ENCODE measurements at regions not wholly inside any gene's neighbourhood (a gene's known extent, or its start where the extent isn't known, plus 50 kb on each side); places are given as distances from the start of the nearest gene placed in this dataset.
A peak's percentile ranks its signal among the peaks of the same experiment; 100 is the strongest.

GRCh38 chr4:117429506-117429905, 344.1 kb upstream of the TRAM1L1 start:
- DNase-seq (ENCODE audit: low spot score): no peak

- DNase-seq (ENCODE audit: low spot score): no peak
These were observed 349.0 kb upstream of the TRAM1L1 start for GRCh38 chr4:117434424-117434823.

GRCh38 chr4:117447925-117448324, 362.5 kb upstream of the TRAM1L1 start:
- no peak for DNase-seq (ENCODE audit: low spot score)

- no peak for DNase-seq (ENCODE audit: low spot score)
These were observed 369.7 kb upstream of the TRAM1L1 start for GRCh38 chr4:117455088-117455487.

- DNase-seq (ENCODE audit: low spot score): no peak
These were observed 381.0 kb upstream of the TRAM1L1 start for GRCh38 chr4:117466388-117466787.

- DNase-seq (ENCODE audit: low spot score): no peak
These were observed 382.0 kb upstream of the TRAM1L1 start for GRCh38 chr4:117467404-117467803.

- no peak for DNase-seq (ENCODE audit: low spot score)
These were observed 389.6 kb upstream of the TRAM1L1 start for GRCh38 chr4:117474987-117475386.

GRCh38 chr4:117477925-117478324, 392.5 kb upstream of the TRAM1L1 start:
- DNase-seq (ENCODE audit: low spot score): no peak

- no peak for DNase-seq (ENCODE audit: low spot score)
These were observed 393.3 kb upstream of the TRAM1L1 start for GRCh38 chr4:117478702-117479101.

GRCh38 chr4:117479673-117480072, 394.3 kb upstream of the TRAM1L1 start:
- DNase-seq (ENCODE audit: low spot score): no peak

- DNase-seq (ENCODE audit: low spot score): no peak
These were observed 396.4 kb upstream of the TRAM1L1 start for GRCh38 chr4:117481742-117482141.

- DNase-seq (ENCODE audit: low spot score): no peak
These were observed 403.3 kb upstream of the TRAM1L1 start for GRCh38 chr4:117488692-117489091.

- DNase-seq (ENCODE audit: low spot score): no peak
These were observed 403.7 kb upstream of the TRAM1L1 start for GRCh38 chr4:117489107-117489506.

GRCh38 chr4:117491516-117491915, 406.1 kb upstream of the TRAM1L1 start:
- no peak for DNase-seq (ENCODE audit: low spot score)

- no peak for DNase-seq (ENCODE audit: low spot score)
These were observed 410.4 kb upstream of the TRAM1L1 start for GRCh38 chr4:117495802-117496201.

GRCh38 chr4:117512414-117512813, 427.0 kb upstream of the TRAM1L1 start:
- no peak for DNase-seq (ENCODE audit: low spot score)

GRCh38 chr4:117514391-117515175, 429.2 kb upstream of the TRAM1L1 start:
- no peak for DNase-seq (ENCODE audit: low spot score)

- no peak for DNase-seq (ENCODE audit: low spot score)
These were observed 430.5 kb upstream of the TRAM1L1 start for GRCh38 chr4:117515921-117516320.

GRCh38 chr4:117527601-117528000, 442.2 kb upstream of the TRAM1L1 start:
- DNase-seq (ENCODE audit: low spot score): no peak

- DNase-seq (ENCODE audit: low spot score): no peak
These were observed 444.0 kb upstream of the TRAM1L1 start for GRCh38 chr4:117529401-117529800.

- no peak for DNase-seq (ENCODE audit: low spot score)
These were observed 448.1 kb upstream of the TRAM1L1 start for GRCh38 chr4:117533501-117533900.

- DNase-seq (ENCODE audit: low spot score): no peak
These were observed 459.7 kb upstream of the TRAM1L1 start for GRCh38 chr4:117545039-117545438.

- peak; percentile 4 for DNase-seq (ENCODE audit: low spot score)
These were observed 464.1 kb upstream of the TRAM1L1 start for GRCh38 chr4:117549524-117549923.

- DNase-seq (ENCODE audit: low spot score): peak; percentile 13
These were observed 464.7 kb upstream of the TRAM1L1 start for GRCh38 chr4:117550085-117550484.
